GM12878 (cell line): ENCODE measurements at regions not wholly inside any gene's neighbourhood (a gene's known extent, or its start where the extent isn't known, plus 50 kb on each side); places are given as distances from the start of the nearest gene placed in this dataset.

ENCODE experiments used
- NFYB ChIP-seq: IDR thresholded peaks from 2 replicates; pipeline ENCODE4 v1.6.1; 2011; ENCODE audit warnings: low read depth, mild to moderate bottlenecking, low read length, improper control_type of control experiment, moderate library complexity; ENCODE audit not compliant: insufficient read depth
- REST ChIP-seq: IDR thresholded peaks from 2 replicates; pipeline ENCODE4 v1.6.1; 2012; ENCODE audit warnings: mild to moderate bottlenecking, low read depth, low read length
- ZBTB11 ChIP-seq: fragments of 450-650 bp; formaldehyde crosslinking; IDR thresholded peaks from 2 replicates; pipeline ENCODE4 v1.5.0; 2022; ENCODE audit warnings: mild to moderate bottlenecking, missing genetic modification characterization

GRCh38 chr10:6635784-6636183, 55.7 kb upstream of the PRKCQ start (continued):
- TF ChIP-seq REST (no peak), NFYB (no peak), ZBTB11 (CRISPR knock-in tag) (no peak)
